CD4-positive, alpha-beta T cell (primary cell): ENCODE measurements at regions not wholly inside any gene's neighbourhood (a gene's known extent, or its start where the extent isn't known, plus 50 kb on each side); places are given as distances from the start of the nearest gene placed in this dataset.

Experiments used
- ATAC-seq: fragments of 200-7000 bp; cut with Tn5 transposase; one replicate; pipeline ENCODE4 v1.10.0; 2022; ENCODE audit warnings: mild to moderate bottlenecking; ENCODE audit not compliant: poor library complexity
- CTCF ChIA-PET: fragments of 350-600 bp; sonication (Branson Sonifier 250); formaldehyde crosslinking; loops from one replicate; lab custom pipeline; 2021; ENCODE audit warnings: antibody characterized with exemption, inconsistent platforms; lab: Charles Lee
- POLR2A ChIA-PET: fragments of 350-600 bp; sonication (Branson Sonifier 250); formaldehyde crosslinking; loops from one replicate; lab custom pipeline; 2021; ENCODE audit warnings: antibody characterized with exemption, inconsistent platforms; lab: Charles Lee
- DNase-seq, 14 experiments: peaks; one replicate each; pipeline ENCODE4 v3.0.0-alpha.2; 2013 to 2020; ENCODE audit warnings: mixed read lengths in 2 of 14
- H3K27ac ChIP-seq, 2 donors: one replicate each; pipeline versions ENCODE4 v1.5.1 to v1.7.0; 2013; ENCODE audit warnings: low read length in 2 of 2, low read depth in 1 of 2, mild to moderate bottlenecking in 1 of 2
- H3K27me3 ChIP-seq, 2 experiments: 1 replicate in 1 of 2; 2 replicates in 1 of 2; pipeline versions ENCODE4 v1.6.1 to v1.7.0; 2013; ENCODE audit warnings: low read length in 2 of 2, control low read depth in 1 of 2, mild to moderate bottlenecking in 1 of 2, moderate library complexity in 1 of 2; ENCODE audit not compliant: insufficient read depth in 2 of 2, control insufficient read depth in 1 of 2
- H3K36me3 ChIP-seq: one replicate; pipeline ENCODE4 v1.6.1; 2013; ENCODE audit warnings: low read length, control low read depth; ENCODE audit not compliant: insufficient read depth
- H3K4me1 ChIP-seq: one replicate; pipeline ENCODE4 v1.6.1; 2013; ENCODE audit warnings: low read length, control low read depth; ENCODE audit not compliant: insufficient read depth
- H3K4me3 ChIP-seq: one replicate; pipeline ENCODE4 v1.5.1; 2013; ENCODE audit warnings: mild to moderate bottlenecking, low read length, moderate library complexity
- H3K9me3 ChIP-seq, 2 experiments: 1 replicate in 1 of 2; 2 replicates in 1 of 2; pipeline versions ENCODE4 v1.6.1 to v1.7.0; 2013; ENCODE audit warnings: low read length in 2 of 2, mild to moderate bottlenecking in 2 of 2, control low read depth in 1 of 2, moderate library complexity in 1 of 2; ENCODE audit not compliant: control insufficient read depth in 1 of 2, insufficient read depth in 1 of 2
- H3K27ac Mint-ChIP-seq: one replicate; pipeline ENCODE4 v1.8.0; 2020; ENCODE audit warnings: mixed read lengths
- H3K27me3 Mint-ChIP-seq: one replicate; pipeline ENCODE4 v1.8.0; 2021; ENCODE audit warnings: mixed read lengths
- H3K36me3 Mint-ChIP-seq: one replicate; pipeline ENCODE4 v1.8.0; 2021; ENCODE audit warnings: low read depth, mixed read lengths
- H3K4me1 Mint-ChIP-seq: one replicate; pipeline ENCODE4 v1.8.0; 2021; ENCODE audit warnings: low read depth, mixed read lengths
- H3K4me3 Mint-ChIP-seq: one replicate; pipeline ENCODE4 v1.8.0; 2020; ENCODE audit warnings: mild to moderate bottlenecking, mixed read lengths
- H3K9me3 Mint-ChIP-seq: one replicate; pipeline ENCODE4 v1.8.0; 2020; ENCODE audit warnings: mixed read lengths
- intact Hi-C, 2 experiments: fragments of 100-400 bp; cut with DNase I in 1 of 2; cut with micrococcal nuclease in 1 of 2; formaldehyde crosslinking; loops; one replicate each; pipeline versions ENCODE4 v1.15.1 to v1.9.0; 2023 to 2025; cut with DNase I, micrococcal nuclease
- TF ChIP-seq, protein P1 (sequence below): fragments of 200-600 bp; IDR thresholded peaks from one replicate; pipeline ENCODE4 v1.8.0; 2022; ENCODE audit warnings: antibody characterized with exemption, mild to moderate bottlenecking

GRCh38 chr22:49276567-49276966, 551.1 kb downstream of the BRD1 start:
- Histone ChIP-seq H3K27ac (no peak overlapping the region), H3K27me3 (peaks cover 0 to 9% of the 10 kb centered on the region in 2 experiments), H3K4me3 (no peak overlapping the region), H3K4me1 (no peaks in the 10 kb centered on the region), H3K9me3 (peaks cover 0 to 10% of the 10 kb centered on the region in 2 experiments), H3K36me3 (no peaks in the 10 kb centered on the region)
- H3K27me3 Mint-ChIP-seq: peaks cover 51% of the 10 kb centered on the region
- no peaks in the 10 kb centered on the region for H3K4me1 Mint-ChIP-seq
- ChIA-PET POLR2A (no interaction called here), CTCF (no interaction called here)
- no peak for ATAC-seq
- TF ChIP-seq, protein P1, sequence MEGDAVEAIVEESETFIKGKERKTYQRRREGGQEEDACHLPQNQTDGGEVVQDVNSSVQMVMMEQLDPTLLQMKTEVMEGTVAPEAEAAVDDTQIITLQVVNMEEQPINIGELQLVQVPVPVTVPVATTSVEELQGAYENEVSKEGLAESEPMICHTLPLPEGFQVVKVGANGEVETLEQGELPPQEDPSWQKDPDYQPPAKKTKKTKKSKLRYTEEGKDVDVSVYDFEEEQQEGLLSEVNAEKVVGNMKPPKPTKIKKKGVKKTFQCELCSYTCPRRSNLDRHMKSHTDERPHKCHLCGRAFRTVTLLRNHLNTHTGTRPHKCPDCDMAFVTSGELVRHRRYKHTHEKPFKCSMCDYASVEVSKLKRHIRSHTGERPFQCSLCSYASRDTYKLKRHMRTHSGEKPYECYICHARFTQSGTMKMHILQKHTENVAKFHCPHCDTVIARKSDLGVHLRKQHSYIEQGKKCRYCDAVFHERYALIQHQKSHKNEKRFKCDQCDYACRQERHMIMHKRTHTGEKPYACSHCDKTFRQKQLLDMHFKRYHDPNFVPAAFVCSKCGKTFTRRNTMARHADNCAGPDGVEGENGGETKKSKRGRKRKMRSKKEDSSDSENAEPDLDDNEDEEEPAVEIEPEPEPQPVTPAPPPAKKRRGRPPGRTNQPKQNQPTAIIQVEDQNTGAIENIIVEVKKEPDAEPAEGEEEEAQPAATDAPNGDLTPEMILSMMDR: no peak
- no peak for DNase-seq
- H3K27ac Mint-ChIP-seq: no peak overlapping the region
- H3K9me3 Mint-ChIP-seq: peaks cover 7% of the 10 kb centered on the region
- H3K4me3 Mint-ChIP-seq: no peak overlapping the region
- intact Hi-C loops: no loop called here
- H3K36me3 Mint-ChIP-seq: no peaks in the 10 kb centered on the region

- DNase-seq (peak in 1 of 14 experiments; percentile 7), ATAC-seq (no peak)
- Histone ChIP-seq H3K4me1 (no peaks in the 10 kb centered on the region), H3K36me3 (no peaks in the 10 kb centered on the region), H3K27ac (no peak overlapping the region), H3K4me3 (no peak overlapping the region), H3K27me3 (peaks cover 9 to 22% of the 10 kb centered on the region in 2 experiments), H3K9me3 (peaks cover 0 to 5% of the 10 kb centered on the region in 2 experiments)
- H3K4me3 Mint-ChIP-seq: no peak overlapping the region
- peaks cover 44% of the 10 kb centered on the region for H3K27me3 Mint-ChIP-seq
- intact Hi-C loops: no loop called here
- H3K9me3 Mint-ChIP-seq: no peaks in the 10 kb centered on the region
- H3K36me3 Mint-ChIP-seq: no peaks in the 10 kb centered on the region
- no peak overlapping the region for H3K27ac Mint-ChIP-seq
- TF ChIP-seq, protein P1: no peak
- ChIA-PET CTCF (no interaction called here), POLR2A (no interaction called here)
- H3K4me1 Mint-ChIP-seq: no peaks in the 10 kb centered on the region
Observed at GRCh38 chr22:49274754-49275380, 552.8 kb downstream of the BRD1 start.

DNA sequence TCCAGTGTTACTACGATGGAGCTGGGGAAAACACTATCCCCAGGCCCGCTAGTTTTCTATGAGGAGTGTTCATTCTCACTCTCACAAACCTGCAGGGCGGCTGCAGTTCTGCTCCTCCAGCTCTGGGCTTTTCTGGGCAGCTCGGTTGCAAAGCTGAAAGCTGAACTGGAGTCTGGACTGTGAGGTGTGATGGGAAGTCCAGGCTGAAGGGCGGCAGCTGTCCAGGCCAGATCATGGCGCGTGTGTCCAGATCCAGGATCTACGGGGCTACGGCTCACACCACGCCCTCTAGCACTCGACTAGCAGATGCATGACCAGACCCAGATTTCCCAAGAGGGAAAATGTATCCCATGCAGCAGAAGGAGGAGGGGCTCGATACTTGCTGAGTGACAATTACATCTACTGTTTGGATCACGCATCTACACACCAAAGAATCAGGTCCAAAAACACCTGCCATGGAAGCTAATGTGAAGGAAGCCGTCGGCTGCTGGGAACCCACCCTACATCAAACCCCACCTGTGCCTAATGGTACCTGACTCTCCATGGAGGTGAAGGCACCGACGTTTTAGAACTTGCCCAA, 555.0 kb downstream of the BRD1 start:
- H3K27ac Mint-ChIP-seq: no peak overlapping the region
- no peak overlapping the region for H3K27ac ChIP-seq
- DNase-seq: peak in 1 of 14 experiments; percentile 6
- peaks cover 18 to 26% of the 10 kb centered on the region in 2 experiments for H3K27me3 ChIP-seq
- H3K4me1 Mint-ChIP-seq: no peaks in the 10 kb centered on the region
- POLR2A ChIA-PET: no interaction called here
- H3K36me3 ChIP-seq: no peaks in the 10 kb centered on the region
- ATAC-seq: no peak
- no peak overlapping the region for H3K4me3 Mint-ChIP-seq
- TF ChIP-seq, protein P1: no peak
- H3K9me3 ChIP-seq: no peaks in the 10 kb centered on the region
- H3K4me1 ChIP-seq: no peaks in the 10 kb centered on the region
- H3K4me3 ChIP-seq: no peak overlapping the region
- intact Hi-C loops: no loop called here
- CTCF ChIA-PET: no interaction called here
- H3K36me3 Mint-ChIP-seq: no peaks in the 10 kb centered on the region
- H3K27me3 Mint-ChIP-seq: peaks cover 53% of the 10 kb centered on the region
- H3K9me3 Mint-ChIP-seq: no peaks in the 10 kb centered on the region
